GM18870 (cell line): ENCODE measurements at regions not wholly inside any gene's neighbourhood (a gene's known extent, or its start where the extent isn't known, plus 50 kb on each side); places are given as distances from the start of the nearest gene placed in this dataset.

ENCODE experiments used
- ATAC-seq: cut with Tn5 transposase; IDR thresholded peaks from one replicate; pipeline ENCODE4 v1.9.1; 2021; ENCODE audit warnings: moderate library complexity; ENCODE audit not compliant: unreplicated experiment

DNA sequence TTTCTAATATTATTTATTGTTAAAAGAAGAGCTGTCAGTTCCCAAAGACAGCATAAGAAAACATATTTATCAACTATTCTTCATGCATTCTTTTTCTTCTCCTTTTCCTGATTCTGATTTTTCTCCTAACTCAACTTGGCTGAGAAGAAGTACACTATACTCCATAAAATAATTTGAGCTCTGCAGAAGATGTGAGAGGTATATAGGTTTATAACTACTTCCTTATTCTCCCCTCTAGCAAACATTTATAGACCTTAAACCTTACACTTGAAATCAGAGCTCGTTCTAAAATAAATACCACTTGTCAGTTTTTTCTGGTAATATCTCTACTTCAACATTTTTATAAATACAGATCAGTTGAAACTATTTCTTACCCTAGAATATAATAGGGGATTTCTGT is 724.8 kb upstream of the GRAMD2B start:
- ATAC-seq: no peak

DNA sequence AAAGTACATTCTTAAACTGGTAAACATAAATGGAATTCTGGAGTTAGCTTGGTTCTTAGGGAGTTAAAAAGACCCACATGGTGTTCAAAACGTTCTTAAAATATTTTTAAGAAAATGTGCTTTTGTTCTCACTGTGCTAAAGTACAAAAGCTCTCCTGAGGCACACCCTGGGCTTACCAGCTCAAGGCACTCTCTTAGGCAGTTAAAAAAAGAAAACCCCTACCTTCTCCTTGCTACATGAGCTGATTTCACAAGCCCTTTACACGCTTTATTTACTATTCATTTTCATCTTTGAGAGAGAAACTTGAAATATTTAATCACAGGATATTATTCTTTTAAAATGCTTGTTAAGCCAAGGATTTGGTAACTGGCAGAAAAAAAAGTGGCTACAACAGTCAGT is 723.3 kb upstream of the GRAMD2B start:
- no peak for ATAC-seq

- no peak for ATAC-seq
These were observed 722.8 kb upstream of the GRAMD2B start for GRCh38 chr5:125700380-125700861.

DNA sequence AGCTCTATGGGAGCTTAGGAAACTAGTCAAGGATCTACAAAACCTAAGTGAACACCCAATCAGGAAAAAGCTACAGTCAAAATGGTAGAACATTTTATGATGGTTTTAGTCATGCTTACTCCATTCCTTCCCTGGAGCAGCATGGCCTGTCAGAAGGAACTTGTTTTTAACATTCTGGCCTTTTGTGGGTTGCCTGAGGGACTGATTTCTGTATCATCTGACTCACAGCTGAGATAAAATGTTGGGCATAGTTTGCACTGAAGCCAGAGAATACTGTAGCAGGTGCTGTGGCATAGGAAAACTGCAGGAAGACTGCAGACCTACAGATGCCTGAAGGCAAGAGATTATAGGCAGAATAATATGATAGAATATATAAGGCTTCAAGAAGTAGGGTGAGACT is 719.6 kb upstream of the GRAMD2B start:
- ATAC-seq: no peak

- ATAC-seq: no peak
These were observed 718.3 kb upstream of the GRAMD2B start for GRCh38 chr5:125704888-125705287.

GRCh38 chr5:125708583-125708982 is 714.6 kb upstream of the GRAMD2B start:
- ATAC-seq: no peak

DNA sequence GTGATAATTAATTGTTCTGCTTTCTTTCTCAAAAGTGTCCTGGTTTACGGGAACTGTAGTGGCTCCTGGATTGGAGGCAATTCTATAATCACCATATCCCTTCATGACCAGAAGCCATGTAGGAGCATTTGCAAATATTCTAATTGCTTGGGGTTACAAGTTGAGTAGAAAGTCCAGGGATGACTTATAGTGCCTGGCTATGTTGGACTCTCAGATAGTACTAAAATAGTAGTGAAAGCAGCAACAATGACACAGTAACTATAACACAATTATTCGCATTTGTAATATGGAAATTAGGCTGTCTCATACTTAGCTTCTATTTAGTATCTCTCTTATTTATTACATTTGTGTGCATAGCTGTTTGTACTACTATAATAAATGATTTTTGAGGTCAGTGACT is 712.5 kb upstream of the GRAMD2B start:
- no peak for ATAC-seq

GRCh38 chr5:125712397-125712796 is 710.8 kb upstream of the GRAMD2B start:
- no peak for ATAC-seq

- ATAC-seq: no peak
These were observed 710.0 kb upstream of the GRAMD2B start for GRCh38 chr5:125713109-125713805.

GRCh38 chr5:125715216-125715615 is 708.0 kb upstream of the GRAMD2B start:
- ATAC-seq: no peak

DNA sequence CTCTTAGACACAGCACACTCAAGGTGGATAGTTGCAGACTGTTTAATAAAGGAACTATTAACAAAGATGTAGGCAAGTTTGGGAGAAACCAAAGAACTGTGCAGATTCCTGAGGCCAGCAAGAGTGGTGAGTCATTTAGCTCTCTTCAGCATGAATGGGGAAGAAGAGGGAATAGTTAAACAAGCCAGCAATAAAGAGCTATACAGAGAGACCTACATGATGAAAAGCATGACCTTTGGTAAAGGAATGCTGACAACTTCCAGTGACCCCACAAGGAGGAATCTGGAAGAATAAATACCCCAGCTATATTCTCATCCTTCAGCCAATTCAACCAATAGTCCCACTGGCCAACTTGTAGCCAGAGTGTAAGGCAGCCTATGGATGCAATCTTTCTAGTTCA is 706.0 kb upstream of the GRAMD2B start:
- ATAC-seq: no peak

- no peak for ATAC-seq
These were observed 703.4 kb upstream of the GRAMD2B start for GRCh38 chr5:125719681-125720347.

DNA sequence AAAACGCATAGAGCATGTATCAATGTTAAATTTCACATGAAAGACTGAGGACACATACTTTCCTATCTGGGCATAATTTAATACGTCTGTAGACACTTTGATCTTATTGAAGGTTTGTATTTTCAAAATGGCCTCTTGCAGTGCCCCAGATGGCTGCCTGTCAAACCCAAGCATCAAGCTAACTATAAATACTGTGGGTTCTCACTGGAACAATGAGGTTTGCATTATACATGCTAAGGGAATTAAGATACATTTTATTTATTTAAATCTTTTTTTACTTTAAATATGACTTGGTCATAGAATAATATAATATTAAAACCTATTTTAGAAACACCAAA is 702.9 kb upstream of the GRAMD2B start:
- no peak for ATAC-seq

DNA sequence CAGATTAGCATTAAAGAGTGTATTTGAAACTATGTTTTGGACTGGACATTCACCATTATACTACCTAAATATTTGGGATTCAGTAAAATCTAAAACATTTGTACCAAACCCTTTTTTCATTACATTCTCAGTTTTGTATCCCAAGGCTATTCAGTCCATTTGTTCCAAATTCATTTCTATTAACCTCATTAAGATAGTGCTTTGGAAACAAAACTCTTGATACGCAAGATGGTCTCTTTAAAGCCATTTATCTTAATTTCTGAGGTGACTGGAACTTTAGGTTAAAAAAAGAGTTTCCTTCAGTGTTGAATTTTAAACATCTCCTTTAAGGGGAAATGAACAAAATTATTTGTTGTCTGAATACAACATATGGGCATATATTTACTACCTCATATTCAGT is 702.5 kb upstream of the GRAMD2B start:
- ATAC-seq: no peak

- ATAC-seq: no peak
These were observed 700.7 kb upstream of the GRAMD2B start for GRCh38 chr5:125722550-125722949.

DNA sequence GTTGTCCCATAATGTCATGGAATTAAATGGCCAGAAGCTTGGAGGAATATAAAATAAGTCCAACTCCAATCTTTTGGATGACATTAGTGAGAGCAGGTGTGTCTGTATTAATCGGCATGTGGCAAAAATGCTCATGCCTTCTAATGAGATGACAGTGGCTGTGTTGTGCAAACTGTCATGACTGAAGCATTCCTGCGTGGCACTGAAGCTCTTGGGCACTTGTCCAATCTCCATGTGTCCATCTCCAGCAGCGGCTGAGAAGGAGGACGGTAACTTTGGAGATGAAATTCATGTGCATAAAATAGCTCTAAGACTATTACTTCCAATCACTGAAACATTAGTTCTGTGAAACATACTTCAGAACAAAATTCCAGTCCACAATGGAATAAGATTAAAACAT is 697.5 kb upstream of the GRAMD2B start:
- ATAC-seq: no peak

- ATAC-seq: no peak
These were observed 679.3 kb upstream of the GRAMD2B start for GRCh38 chr5:125743939-125744338.

DNA sequence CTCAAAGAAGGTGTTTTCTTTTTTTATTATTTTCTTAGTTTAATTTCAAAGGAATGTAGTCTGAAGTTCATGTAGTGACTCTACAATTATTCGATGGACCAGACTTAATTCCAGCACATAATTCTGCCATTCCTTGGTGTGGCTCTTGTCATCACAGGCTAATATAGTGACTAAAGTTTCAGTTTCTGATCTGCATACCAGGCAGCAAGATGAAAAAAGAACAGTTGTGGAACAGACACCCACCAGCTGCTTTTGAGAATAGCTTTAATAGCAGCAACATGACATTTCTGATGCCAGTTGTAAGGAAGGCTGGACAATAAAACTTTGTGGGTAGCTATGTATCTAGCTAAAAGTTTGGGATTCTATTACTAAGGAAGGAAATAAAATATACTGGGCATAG is 676.3 kb upstream of the GRAMD2B start:
- ATAC-seq: no peak

DNA sequence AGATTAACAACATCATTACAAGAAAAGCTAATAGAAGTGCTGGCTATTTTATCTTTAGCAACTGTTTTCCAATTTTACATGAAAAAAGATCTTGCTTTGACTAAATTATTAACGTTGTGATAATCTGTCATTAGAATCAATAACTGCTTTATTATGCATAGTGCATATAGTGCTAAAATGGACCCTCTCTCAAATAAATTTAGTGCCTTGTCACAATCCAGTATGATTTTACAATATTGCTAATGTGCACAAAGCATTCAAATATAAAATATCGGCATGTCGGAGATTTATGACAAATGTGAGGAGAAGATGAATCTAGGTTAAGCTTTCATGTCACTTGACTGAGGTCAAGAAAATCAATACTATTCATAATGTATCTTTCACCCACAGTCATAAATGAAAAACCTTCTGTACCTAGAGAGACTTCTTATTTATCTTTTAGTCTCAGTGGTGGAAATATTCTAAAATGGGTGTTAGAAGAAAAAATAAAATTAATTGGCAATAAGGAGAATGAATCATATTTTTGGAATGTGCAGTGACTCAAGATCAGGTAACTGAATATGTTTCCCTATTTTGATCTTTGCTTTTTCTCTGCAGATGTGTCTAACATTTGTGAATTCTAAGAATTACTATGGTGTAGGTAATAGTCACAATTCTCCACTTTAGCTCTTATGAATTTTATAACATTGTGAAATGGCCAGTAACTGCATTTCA is 672.9 kb upstream of the GRAMD2B start:
- no peak for ATAC-seq

DNA sequence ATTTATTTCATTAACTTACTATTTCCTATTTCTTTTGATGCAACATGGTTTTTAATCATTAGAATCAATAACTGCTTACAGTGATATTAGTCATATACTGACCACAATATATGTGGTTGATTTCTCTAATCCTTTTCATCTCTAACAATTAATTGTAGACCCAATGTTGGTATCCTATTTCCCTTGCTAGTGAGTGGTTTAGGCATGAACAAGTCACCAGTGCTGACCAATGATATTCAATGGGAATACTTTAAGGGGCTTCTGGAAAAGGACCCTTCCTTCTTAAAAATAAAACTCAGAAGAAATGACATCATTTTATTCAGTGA is 672.4 kb upstream of the GRAMD2B start:
- no peak for ATAC-seq

DNA sequence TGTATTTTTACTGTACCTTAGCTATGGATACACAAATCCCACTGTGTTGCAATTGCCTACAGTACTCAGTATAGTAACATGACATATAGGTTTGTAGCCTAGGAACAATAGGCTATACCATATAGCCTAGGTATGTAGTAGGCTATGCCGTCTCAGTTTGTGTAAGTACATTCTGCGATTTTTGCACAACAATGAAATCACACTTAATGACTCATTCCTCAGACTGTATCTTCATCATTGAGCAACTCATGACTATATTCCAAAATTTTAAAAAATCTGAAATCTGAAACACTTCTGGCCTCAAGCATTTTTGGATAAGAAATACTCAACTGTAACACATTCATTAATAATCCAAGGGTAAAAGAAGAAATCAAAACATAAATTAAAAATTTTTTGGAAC is 666.8 kb upstream of the GRAMD2B start:
- ATAC-seq: no peak

GRCh38 chr5:125766706-125767105 is 656.5 kb upstream of the GRAMD2B start:
- no peak for ATAC-seq
